Stimulated activated CD4-positive, alpha-beta T cell treated with anti-CD3 and anti-CD28 coated beads, Interleukin-12 subunit alpha, Interleukin-12 subunit beta, amount 100 ng/mL, for 48 hours (primary cell): ENCODE measurements at regions not wholly inside any gene's neighbourhood (a gene's known extent, or its start where the extent isn't known, plus 50 kb on each side); places are given as distances from the start of the nearest gene placed in this dataset.

ENCODE experiments used
- DNase-seq, 3 donors: peaks; one replicate each; pipeline ENCODE4 v3.0.0-alpha.2; 2020; ENCODE audit warnings: low read depth in 2 of 3, low spot score in 1 of 3

DNA sequence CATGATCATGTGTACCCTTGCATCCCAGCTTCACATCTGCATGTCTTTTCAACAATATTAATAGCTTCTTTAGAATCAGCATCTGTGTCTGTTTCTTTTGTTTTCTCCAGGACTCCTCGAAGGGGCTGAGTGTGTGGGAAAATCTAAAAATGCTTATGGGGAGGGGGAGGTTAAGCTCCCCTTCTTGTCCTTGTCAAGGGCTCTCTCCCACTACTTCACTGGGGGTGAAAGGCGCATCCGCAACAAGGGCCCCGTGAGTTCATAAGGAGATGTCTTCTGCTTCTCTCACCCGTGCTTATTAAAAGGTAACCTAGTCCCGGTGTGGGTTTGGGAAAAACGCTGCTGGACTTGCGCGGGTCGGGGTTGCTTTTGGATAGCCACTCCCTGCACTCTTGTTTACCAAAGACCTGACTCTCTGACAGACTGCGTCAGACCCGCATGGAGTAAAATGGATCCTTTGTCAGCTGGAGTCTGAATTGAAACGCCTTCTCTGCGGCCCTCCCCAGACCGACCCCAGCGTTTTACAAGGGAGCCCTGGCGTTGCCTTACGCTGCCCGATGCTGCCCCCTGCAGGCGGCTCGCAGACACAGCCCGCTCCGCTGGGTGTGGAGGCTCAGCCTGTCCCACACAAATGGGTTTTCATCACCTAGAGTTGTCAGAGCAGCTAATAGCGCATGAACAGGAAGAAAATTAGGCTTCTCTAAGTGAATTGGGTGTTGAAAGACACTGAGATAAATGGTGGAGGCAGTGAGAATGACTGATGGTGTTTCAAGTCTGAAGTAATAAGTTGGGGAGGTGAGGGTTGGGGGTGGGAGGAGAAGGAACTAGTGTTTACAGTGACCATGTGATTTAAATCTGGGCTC lies 53.8 kb downstream of the IER5 start:
- DNase-seq = peak; percentile 84 to 91 (median 86)

DNA sequence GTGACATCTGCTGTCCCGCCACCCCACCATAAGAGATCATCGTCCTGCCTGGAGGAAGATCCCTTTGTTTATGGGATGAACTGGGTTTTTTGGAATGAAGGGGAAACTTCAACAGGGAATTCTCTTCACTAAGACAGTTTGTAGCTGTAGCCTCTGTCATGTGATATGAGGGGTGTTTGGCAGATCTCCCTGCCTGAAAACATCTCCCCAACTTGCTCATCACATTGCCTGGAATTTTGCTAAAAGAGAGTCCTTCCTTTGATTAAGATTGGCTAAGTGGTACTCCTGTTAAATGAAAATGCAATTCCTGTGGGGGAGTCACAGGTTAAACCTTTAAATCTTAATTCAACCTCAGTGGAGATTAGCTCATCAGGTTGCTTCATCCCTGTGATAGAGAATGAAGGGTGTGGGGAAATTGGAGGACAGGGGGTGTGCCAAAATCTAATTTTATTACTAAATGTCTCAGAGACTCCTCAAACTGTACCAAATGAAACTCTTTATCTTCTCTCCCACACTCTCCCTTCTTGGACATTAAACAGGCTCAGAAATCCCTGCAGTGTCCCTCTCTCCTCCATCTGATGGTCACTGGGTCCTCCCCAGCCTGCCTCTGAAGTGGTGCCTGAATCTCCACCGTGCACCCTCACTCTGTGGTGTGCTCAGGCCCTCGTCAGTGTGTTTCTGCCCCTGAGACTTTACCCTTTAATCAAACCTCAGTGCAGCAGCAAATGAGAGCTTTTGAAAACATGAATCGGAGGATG lies 54.8 kb downstream of the IER5 start:
- DNase-seq = no peak

DNA sequence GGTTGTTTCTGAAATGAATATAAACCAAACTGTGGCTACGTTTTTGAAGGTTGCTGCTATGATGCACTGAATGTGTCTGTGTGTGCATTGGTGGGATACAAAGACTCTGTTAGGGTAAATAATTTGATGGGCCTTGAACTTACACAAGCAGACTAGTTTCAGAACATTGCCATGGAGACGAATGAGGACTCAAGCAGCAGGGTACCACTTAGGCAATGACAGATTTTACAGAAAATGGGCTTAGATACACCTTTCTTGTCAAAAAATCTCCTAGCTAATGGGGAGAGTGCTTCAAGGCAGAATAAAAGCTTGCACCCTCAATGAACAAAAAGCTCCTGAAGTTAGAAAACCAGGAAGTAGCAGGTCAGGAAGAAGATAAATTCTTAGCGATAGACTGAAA lies 55.7 kb downstream of the IER5 start:
- DNase-seq = no peak

DNA sequence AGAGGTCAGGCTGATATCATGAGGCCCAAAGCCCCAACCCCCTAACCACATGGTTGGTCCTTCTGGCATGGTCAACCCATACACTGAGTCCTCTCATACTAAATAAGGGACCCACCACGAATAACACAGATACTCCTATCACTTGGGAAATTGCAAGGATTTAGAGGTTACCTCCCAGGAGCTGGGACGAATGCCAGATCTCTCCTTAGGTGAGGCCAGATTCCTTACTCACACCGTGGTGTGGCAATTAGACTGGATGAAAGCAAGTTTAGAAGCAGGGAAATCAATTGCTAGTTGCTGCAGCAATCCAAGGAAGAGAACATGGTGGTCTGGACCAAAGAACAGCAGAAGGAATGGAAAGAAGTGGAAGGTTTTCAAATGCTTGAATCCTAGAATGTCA lies 60.1 kb downstream of the IER5 start:
- no peak for DNase-seq

DNA sequence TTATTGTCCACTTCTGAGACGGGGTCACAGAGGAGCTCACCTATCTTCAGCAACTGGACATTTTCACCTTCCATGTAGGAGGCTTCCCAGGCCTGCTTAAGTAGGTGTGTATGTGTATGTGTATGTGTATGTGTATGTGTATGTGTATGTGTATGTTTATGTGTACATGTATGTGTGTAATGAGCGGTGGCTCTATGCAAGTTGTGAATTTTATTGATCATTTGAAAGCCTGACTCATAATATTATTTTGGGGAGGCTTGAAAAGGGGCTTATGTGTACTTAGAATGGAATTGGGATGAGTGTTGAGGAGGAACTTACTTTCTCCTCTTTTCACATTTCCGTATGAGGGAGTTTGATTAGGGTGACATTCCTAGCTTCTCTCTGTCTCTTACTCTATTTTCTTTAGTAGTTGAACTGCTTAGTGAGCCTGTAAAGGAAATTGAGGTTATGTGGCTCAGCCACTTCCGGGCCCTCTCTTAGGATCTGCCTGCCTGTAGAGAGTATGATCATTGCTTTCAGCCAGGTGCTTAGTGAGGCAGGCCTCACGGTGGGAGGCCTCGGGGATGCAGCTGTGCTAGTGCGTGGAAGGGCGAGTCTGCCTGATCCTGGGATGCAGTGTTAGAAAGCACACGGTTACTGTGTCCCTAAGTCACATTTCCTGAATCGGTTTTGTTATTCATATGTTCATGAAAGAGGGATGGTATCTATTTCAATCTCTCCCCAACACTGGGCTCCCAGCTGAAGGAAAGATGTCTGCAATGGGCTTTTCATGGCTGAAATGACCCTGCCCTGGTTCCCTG lies 61.0 kb downstream of the IER5 start:
- DNase-seq = peak; percentile 49 to 55 (median 55)

DNA sequence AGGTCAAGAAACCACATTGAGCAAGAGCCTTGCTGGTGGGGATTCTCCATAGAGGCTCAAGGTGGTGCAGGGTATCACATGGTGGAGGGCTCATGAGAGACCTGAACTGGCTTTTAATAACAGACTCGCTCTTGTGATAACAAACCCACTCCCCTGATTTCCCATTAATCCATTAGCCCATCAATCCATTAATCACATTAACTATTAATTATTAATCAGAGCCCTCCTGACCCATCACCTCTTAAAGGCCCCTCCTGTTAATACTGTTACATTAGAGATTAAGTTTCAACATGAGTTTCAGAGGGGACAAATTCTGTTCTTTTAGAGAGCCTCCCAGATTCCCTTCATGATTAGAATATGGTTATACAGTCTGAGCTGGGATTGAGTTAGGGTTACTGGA lies 61.8 kb downstream of the IER5 start:
- no peak for DNase-seq

DNA sequence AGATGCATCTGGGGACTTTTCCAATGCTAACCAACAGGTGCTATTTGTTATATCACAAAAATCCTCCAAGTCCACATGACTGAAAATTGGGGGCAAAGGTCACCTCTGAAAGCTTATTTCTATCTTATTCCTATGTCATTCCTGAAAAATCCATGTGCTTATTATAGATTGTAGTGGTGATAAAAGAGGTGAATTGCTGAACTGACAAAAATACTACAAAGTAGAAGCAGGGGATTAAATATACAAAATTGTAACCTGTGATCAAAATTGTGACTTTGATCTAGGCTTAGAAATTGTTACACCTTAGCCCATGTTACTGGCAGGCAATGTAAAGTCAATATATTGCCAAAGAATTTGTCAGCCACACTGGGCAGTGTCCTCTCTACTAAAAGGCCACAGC lies 62.3 kb downstream of the IER5 start:
- DNase-seq = no peak

DNA sequence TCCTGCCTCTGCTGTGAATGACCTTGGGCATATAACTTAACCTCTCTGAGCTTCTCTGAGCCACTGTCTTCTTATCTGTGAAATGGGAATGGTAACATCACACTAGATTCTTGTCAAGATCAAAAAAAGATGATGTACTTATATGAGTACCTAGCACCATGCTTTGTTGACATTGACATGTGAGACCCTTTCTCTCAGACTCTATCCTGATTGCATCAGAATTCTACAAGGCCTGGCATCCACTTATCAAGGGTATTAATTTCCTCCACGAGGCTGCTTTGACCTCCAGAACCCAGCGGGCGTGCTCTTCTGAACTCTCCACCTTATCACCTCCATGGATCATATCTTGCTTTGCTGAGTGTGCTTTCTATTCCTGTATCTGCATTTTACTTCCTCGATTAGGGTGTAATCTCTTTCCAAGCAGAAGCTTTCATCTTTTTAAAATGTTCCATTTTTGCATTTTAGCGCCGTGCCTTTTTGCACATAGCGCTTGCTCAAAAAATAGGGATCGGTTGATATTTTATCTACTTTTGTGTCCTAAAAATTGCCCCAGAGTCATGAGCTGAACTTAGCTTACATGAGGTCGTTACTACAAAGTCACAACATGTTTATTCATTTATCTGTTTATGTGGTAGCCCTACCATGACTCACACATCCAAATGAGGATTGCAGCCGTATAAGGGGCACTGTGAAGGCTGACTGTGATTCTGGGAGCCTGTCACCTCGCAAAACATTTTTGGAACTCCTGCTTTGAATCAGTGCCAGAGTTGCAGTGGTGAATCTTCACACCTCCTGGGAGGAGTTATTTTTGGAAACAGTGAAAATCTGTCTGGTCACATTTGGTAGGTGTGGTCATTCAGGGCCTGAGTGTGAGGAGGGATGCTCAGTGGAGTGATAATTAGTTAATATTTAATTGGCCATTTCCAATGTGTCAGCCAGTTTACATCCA lies 63.2 kb downstream of the IER5 start:
- no peak for DNase-seq

DNA sequence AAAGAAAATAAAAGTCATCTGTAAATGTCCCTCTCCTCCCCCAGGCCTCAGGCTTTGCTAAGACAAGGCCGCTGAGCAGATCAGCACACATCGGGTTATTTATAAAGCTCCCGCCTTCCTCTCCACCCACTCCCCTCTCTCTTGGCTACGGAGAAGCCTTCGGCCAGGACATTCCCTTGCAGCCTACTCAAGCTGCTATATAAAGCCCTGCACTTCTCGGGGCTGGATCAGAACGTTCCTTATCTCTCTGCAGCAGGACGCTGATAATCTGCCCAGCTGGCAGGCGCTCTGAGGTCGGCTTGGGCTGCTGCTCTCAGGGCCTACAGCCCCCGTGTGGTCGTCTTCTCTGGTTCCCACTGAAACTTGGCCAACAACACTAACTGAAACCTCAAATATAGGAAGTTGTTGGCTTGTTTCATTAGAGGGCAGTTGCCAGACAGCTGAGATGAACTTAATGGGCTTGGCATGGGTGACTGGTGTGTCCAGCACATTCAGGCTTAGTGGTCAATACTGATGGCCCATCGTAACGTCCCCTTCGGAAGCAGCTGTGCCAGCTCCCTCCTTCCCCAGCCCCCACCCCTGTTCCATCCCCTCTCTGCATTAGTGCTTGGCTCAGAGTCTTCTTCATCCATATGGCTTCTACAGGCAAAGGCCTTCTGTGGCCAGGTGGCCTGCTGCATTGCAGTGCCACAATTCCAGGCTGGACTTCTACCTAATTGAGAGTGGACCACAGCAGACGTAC lies 64.6 kb downstream of the IER5 start:
- no peak for DNase-seq

DNA sequence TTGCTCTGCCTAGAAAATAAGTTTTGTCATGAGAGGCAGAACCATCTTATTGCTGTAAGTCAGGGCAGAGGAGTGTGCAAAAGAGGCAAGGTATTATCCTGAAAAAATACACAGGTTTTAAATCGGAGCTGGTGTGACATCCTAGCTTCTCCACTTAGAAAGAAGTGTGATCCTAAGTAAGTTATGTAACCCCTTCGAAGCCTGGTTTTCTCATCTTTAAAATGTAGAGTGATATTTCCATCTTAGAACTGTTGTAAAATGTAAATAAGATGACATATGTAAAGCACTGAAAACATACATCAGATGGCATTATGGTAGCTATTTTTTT lies 65.1 kb downstream of the IER5 start:
- no peak for DNase-seq

DNA sequence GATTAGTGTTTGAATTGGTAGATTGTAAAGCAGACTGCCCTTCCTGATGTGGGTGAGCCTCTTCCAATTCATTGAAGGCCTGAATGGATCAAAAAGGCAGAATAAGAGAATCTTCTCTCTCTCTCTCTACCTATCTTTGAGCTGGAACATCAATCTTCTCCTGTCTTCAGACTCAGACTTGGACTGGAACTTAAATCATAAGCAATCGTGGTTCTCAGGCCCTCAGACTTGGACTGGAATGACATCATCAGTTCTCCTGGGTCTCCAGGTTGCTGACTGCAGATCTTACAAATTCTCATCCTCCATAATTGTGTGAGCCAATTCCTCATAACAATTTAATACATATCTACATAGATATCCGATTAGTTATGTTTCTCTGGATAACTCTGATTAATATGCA lies 66.8 kb downstream of the IER5 start:
- no peak for DNase-seq

DNA sequence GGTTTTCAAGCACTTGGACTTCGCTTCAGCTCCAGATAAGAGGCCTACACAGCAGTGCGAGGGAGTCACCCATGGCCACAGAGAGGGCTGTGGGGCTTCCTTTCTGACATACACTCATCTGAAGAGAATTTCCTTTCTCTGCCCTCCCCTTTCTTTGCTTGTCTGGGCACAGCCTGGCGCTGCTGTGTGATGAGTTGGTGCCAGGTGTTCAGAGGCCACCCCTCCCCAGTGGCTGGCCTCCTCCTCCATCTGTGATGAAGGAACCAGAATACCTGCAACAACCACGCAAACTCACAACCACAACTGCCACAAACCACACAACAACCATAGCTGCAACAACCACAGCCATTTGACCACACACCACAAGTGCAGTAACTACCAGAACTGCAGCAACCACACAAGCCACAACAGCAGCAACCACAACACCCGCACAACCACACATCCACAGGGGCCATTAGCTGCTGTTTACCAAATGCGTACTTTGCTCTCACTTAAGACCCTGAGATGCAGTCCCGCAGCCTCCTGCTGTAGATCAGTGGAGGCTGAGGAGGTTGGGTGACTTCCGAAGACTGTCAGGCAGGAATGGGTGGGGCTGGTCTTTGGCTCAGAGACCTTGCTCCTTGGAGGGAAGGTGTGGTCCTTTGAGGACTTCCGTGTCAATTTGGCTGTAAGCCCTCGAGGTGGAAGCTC lies 71.1 kb downstream of the IER5 start:
- DNase-seq = peak in 2 of 3 donors; percentile 16 to 23

DNA sequence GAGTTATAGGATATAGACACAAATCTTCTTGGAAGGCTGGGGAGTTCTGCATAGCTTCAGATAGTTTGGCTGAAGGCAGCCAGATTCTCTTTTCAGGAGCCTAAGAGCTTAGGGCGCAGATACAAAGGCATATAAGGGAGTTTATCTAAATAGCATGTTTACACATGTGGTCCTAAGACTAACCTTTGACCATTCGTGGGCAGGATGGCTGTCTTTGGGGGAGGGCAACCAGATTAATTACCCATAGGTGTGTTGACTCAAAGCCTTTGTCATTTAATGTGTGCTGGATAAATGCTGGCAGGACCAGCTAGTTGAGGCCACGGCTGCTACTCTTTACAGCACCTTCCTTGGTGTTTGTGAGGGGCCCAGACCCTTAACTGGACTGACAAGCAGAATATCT lies 71.8 kb downstream of the IER5 start:
- no peak for DNase-seq

DNA sequence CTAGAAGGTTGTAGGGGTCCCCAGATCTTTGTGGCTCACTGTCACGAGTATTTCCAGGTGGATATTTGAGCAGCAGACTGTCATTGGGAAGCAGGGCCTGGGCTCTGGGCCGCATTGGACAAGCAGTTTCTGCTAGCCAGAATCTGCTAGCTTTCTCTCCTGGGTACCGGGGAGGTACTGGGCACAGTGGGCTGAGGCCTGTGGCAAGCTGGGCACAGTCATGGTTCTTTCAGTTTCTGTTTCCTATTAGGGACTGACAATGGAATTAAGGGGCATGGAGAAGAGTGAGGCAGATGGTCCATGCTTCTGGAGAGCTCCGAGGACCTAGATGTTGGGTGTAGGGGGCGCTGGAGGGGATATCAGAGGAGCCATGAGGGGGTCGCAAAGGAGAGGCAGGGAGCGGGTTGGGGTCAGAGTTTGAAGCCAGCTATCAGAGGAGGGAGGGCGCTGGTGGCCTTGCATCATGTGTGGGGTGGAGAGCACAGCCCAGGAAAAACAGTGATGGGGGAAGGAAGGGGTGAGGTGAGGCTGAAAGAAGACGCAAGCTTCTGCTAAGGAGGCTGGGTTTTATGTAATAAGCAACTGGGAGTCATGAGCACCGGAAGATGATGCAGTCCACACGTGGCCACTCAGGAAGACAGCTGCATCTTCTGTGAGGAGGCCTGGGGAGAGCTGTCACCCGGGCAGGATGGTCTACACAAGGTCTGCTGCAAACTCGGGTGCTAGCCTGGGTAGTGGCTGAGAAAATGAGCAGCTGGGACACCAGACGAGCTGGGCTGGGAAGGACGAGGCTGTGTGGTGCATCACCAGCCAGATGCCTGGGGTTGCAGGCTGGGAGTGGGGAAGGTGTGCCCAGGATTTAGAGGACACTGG lies 72.7 kb downstream of the IER5 start:
- DNase-seq = no peak

DNA sequence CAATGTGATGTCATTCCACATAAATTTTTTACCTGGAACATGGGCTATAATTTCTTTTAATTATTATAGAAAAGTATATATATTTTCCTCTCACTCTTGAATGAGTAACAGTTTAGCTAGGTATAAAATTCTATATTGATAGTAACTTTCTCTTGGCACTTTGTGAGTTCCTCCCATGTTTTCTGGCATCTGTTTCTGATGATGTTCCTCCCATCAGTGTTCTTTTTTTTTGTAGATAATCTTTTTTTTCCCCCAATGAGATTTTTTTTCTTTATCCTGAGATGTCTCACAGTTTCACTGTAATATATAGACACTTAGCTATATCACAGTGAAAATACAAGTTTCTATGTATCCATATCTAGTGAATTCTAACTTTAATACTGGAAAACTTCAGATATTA lies 75.2 kb downstream of the IER5 start:
- DNase-seq = no peak

DNA sequence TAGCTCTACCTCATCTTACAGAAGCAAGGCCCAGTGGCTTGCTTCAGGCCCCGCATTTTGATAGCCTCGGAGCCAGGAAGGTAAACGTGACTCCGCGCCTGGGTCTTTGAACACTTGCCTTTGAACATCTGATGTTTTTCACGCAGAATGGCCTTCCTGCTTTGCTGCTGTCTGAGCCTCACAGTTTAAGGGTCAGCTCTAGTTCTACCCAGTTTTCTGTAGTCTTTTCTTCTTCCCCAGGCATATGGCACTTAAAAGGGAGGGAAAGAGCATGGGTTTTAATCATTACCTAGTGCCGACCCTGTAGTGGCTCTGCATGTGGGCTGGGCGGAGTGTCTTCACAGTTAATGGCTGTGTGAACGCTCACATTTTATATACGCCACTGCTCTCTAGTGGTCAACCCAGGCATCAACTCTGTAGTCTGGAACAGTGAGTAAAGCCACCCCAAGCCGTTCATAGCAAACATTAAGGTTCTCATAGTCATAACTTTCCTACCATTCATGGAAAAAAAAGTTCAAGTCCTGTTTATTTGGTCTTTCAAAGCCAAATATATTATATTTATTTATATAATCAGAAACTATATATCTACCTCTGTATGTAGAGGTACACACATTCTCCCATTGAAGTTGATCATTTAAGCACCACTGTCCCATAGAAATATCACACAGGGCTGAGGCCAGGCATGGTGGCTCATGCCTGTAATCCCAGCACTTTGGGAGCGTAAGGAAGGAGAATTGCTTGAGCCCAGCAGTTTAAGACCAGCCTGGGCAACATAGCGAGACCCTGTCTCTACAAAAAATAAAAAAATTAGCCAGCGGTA lies 78.1 kb downstream of the IER5 start:
- peak; percentile 52 to 77 (median 56) for DNase-seq

DNA sequence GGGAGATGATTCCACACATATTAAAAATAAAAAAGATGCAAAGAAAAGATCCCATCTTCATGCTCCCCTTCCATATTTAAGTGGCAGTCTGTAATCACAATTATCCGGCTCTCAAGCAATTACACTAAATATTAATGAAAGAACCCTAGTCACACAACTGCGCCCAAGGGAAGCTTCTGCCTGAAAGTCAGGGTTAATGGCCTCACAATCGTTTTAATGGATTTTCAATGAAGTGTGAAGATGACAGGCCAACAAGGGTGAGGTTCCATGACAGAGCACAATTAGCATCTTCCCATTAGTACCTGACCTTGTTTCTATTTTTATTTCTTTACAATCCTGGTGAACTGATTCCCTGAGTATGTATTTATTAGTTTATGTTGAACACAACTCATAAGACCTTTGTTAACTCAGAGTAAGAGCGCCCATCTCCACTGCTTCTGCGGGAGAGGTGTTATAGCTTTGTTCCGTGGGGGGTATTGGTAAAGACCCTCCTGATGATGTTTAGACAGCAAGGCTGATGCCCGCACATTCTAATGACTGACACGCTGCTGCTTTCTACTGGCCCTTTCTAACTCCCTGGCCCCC lies 80.9 kb downstream of the IER5 start:
- no peak for DNase-seq
